ENCODE measurements at regions not wholly inside any gene's neighbourhood (a gene's known extent, or its start where the extent isn't known, plus 50 kb on each side); places are given as distances from the start of the nearest gene placed in this dataset.

DNA sequence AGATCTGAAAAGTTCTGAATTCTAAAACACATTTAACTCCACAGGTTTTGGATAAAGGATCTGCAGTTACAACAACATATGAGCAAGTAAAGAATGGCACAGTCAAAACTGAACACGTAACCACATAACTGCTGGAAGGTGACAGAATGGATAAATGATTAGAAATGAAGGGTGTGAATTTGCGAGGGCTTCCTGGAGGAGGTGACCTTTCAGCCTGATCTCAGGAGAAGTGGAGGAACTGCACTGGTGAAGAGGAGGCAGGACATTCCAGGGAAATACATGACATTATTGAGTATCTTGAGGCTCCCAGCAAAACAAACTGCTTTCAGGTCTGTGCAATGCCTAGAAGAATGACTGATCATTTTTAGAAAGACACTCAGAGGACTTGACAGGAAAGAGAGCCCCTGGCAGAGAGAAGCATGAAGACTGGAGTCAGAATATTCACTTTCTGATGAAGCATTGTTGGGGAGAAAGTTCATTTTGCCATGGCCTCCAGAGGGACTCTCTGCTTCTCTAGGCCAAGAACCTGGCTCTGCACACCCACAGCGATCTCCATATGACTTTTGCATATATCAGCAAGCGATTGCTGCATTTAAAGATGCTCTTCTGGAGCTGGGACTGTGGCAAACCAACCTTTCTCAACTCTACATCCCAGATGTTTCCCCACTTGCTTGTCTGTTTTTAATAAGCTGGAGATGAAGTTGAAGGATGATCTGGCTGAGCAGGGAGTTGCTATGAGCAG, 122.7 kb upstream of the FAM78B start:
- TF ChIP-seq, protein P1, sequence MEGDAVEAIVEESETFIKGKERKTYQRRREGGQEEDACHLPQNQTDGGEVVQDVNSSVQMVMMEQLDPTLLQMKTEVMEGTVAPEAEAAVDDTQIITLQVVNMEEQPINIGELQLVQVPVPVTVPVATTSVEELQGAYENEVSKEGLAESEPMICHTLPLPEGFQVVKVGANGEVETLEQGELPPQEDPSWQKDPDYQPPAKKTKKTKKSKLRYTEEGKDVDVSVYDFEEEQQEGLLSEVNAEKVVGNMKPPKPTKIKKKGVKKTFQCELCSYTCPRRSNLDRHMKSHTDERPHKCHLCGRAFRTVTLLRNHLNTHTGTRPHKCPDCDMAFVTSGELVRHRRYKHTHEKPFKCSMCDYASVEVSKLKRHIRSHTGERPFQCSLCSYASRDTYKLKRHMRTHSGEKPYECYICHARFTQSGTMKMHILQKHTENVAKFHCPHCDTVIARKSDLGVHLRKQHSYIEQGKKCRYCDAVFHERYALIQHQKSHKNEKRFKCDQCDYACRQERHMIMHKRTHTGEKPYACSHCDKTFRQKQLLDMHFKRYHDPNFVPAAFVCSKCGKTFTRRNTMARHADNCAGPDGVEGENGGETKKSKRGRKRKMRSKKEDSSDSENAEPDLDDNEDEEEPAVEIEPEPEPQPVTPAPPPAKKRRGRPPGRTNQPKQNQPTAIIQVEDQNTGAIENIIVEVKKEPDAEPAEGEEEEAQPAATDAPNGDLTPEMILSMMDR (IDR thresholded peaks at IDR 0.05), result no peak
- TF ChIP-seq POLR2A (IDR thresholded peaks at IDR 0.05), result no peak
